Esophagus squamous epithelium (tissue), 4 donors: ENCODE measurements at regions not wholly inside any gene's neighbourhood (a gene's known extent, or its start where the extent isn't known, plus 50 kb on each side); places are given as distances from the start of the nearest gene placed in this dataset.

Source experiments
- POLR2A ChIP-seq, 4 donors: fragments of 450-650 bp; IDR thresholded peaks; one replicate each; pipeline ENCODE4 v1.6.1; 2017; ENCODE audit warnings: antibody characterized with exemption in 4 of 4, mild to moderate bottlenecking in 4 of 4, moderate library complexity in 3 of 4
- TF ChIP-seq, protein P1 (sequence below), 6 experiments: fragments of 450-650 bp in 4 of 6; fragments of 200-600 bp in 2 of 6; sonication (generic) in 2 of 6; IDR thresholded peaks; one replicate each; pipeline ENCODE4 v1.5.1; 2016 to 2019; ENCODE audit warnings: antibody characterized with exemption in 6 of 6, mild to moderate bottlenecking in 4 of 6, moderate library complexity in 4 of 6

DNA sequence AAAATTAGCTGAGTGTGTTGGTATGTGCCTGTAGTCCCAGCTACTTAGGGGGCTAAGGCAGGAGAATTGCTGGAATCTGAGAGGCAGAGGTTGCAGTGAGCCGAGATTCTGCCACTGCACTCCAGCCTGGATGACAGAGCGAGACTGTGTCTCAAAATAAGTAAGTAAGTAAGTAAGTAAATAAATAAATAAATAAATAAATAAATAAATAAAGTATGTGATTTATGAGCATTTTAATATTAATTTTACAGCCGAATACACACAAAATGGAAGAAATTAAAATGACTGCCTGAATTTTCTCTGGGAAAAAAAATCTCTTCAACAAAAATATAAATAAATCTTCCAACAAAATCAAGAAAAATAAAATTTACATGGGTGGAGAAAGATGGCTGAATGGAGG is 740.7 kb downstream of the CDH18 start:
- TF ChIP-seq, protein P1, sequence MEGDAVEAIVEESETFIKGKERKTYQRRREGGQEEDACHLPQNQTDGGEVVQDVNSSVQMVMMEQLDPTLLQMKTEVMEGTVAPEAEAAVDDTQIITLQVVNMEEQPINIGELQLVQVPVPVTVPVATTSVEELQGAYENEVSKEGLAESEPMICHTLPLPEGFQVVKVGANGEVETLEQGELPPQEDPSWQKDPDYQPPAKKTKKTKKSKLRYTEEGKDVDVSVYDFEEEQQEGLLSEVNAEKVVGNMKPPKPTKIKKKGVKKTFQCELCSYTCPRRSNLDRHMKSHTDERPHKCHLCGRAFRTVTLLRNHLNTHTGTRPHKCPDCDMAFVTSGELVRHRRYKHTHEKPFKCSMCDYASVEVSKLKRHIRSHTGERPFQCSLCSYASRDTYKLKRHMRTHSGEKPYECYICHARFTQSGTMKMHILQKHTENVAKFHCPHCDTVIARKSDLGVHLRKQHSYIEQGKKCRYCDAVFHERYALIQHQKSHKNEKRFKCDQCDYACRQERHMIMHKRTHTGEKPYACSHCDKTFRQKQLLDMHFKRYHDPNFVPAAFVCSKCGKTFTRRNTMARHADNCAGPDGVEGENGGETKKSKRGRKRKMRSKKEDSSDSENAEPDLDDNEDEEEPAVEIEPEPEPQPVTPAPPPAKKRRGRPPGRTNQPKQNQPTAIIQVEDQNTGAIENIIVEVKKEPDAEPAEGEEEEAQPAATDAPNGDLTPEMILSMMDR (IDR thresholded peaks at IDR 0.05): no peak
- TF ChIP-seq POLR2A (IDR thresholded peaks at IDR 0.05): no peak
